H1 (cell line): ENCODE measurements at regions not wholly inside any gene's neighbourhood (a gene's known extent, or its start where the extent isn't known, plus 50 kb on each side); places are given as distances from the start of the nearest gene placed in this dataset.

Experiments
- CTCF ChIA-PET: fragments of 300-600 bp; sonication (Branson Sonifier 250); formaldehyde crosslinking; loops from one replicate; lab custom pipeline; 2021; ENCODE audit not compliant: partially characterized antibody; lab: Charles Lee
- POLR2A ChIA-PET: fragments of 300-600 bp; sonication (Branson Sonifier 250); formaldehyde crosslinking; loops from one replicate; lab custom pipeline; 2021; ENCODE audit warnings: inconsistent platforms; ENCODE audit not compliant: partially characterized antibody; lab: Charles Lee
- DNase-seq, 2 experiments: peaks; one replicate each; pipeline versions ENCODE4 v3.0.0 to v3.0.0-alpha.2; 2010 to 2022; ENCODE audit warnings: low spot score in 2 of 2, low read depth in 1 of 2, mixed read lengths in 1 of 2
- FAIRE-seq: peaks from 2 replicates; lab custom pipeline; 2011; peaks lifted over from hg19 to GRCh38; lab: Jason Lieb, UNC
- H2AFZ ChIP-seq: 2 replicates; pipeline ENCODE4 v1.8.1; 2012; ENCODE audit warnings: low read length, inconsistent platforms
- H2AK5ac ChIP-seq: 2 replicates; pipeline ENCODE4 v1.6.1; 2013; ENCODE audit warnings: low read depth, low read length
- H2BK120ac ChIP-seq: replicated peaks from 2 replicates; pipeline ENCODE3; 2013; ENCODE audit warnings: low read depth, low read length, inconsistent platforms
- H2BK12ac ChIP-seq: 2 replicates; pipeline ENCODE4 v1.6.1; 2013; ENCODE audit warnings: low read depth, low read length
- H2BK15ac ChIP-seq: 2 replicates; pipeline ENCODE4 v1.6.1; 2013; ENCODE audit warnings: low read length
- H2BK20ac ChIP-seq: 2 replicates; pipeline ENCODE4 v1.6.1; 2013; ENCODE audit warnings: low read length
- H2BK5ac ChIP-seq: 2 replicates; pipeline ENCODE4 v1.6.1; 2013; ENCODE audit warnings: low read depth, low read length
- H3K14ac ChIP-seq: 2 replicates; pipeline ENCODE4 v1.6.1; 2013; ENCODE audit warnings: inconsistent platforms; ENCODE audit not compliant: insufficient read length
- H3K18ac ChIP-seq: 2 replicates; pipeline ENCODE4 v1.6.1; 2013; ENCODE audit warnings: low read length; ENCODE audit errors: extremely low read depth
- H3K23ac ChIP-seq: 2 replicates; pipeline ENCODE4 v1.6.1; 2013; ENCODE audit warnings: inconsistent platforms; ENCODE audit not compliant: insufficient read length
- H3K23me2 ChIP-seq: 2 replicates; pipeline ENCODE4 v1.6.1; 2013; ENCODE audit warnings: low read depth, low read length
- H3K27ac ChIP-seq: 2 replicates; pipeline ENCODE4 v1.6.1; 2011; ENCODE audit warnings: low read depth, low read length, inconsistent platforms
- H3K27me3 ChIP-seq, 4 experiments: replicated peaks in 1 of 4; 1 replicate in 1 of 4; 2 replicates in 3 of 4; pipeline versions ENCODE4 v1.6.1 to v1.8.1; 2011 to 2013; ENCODE audit warnings: low read length in 3 of 4, mild to moderate bottlenecking in 3 of 4, inconsistent platforms in 2 of 4, mixed read lengths in 2 of 4, moderate library complexity in 1 of 4; ENCODE audit not compliant: control insufficient read depth in 3 of 4, insufficient read depth in 3 of 4; ENCODE audit errors: extremely low read depth in 1 of 4
- H3K36me3 ChIP-seq, 4 experiments: 2 replicates each; pipeline versions ENCODE4 v1.6.1 to v1.8.1; 2011 to 2013; ENCODE audit warnings: mild to moderate bottlenecking in 4 of 4, low read length in 3 of 4, moderate library complexity in 2 of 4, control low read depth in 1 of 4, inconsistent platforms in 1 of 4; ENCODE audit not compliant: insufficient read depth in 4 of 4, control insufficient read depth in 2 of 4
- H3K4ac ChIP-seq: replicated peaks from 2 replicates; pipeline ENCODE3; 2013; ENCODE audit warnings: low read length, low read depth, mixed read lengths, inconsistent platforms; ENCODE audit not compliant: insufficient read length
- H3K4me1 ChIP-seq, 4 experiments: replicated peaks in 1 of 4; 1 replicate in 1 of 4; 2 replicates in 3 of 4; pipeline versions ENCODE4 v1.6.1 to v1.8.1; 2011 to 2013; ENCODE audit warnings: low read length in 3 of 4, inconsistent platforms in 2 of 4, mixed read lengths in 1 of 4; ENCODE audit not compliant: insufficient read depth in 4 of 4, control insufficient read depth in 3 of 4
- H3K4me2 ChIP-seq, 2 experiments: 2 replicates each; pipeline versions ENCODE4 v1.6.1 to v1.8.1; 2011 to 2013; ENCODE audit warnings: low read depth in 2 of 2, low read length in 2 of 2, control low read depth in 1 of 2, inconsistent platforms in 1 of 2, mild to moderate bottlenecking in 1 of 2; ENCODE audit not compliant: insufficient read depth in 1 of 2
- H3K4me3 ChIP-seq, 4 experiments: fragments of 200-600, 300-600 bp in 1 of 4; sonication (generic), shearing (Covaris generic), sonication (Bioruptor Twin) in 1 of 4; 2 replicates each; pipeline versions ENCODE4 v1.5.1 to v1.8.1; 2011 to 2016; ENCODE audit warnings: low read length in 4 of 4, low read depth in 3 of 4, control low read depth in 2 of 4, inconsistent platforms in 2 of 4, mild to moderate bottlenecking in 2 of 4, mixed read lengths in 1 of 4, moderate library complexity in 1 of 4; ENCODE audit not compliant: insufficient read depth in 2 of 4; ENCODE audit errors: extremely low read depth in 1 of 4
- H3K56ac ChIP-seq: replicated peaks from 2 replicates; pipeline ENCODE3; 2013; ENCODE audit warnings: low read depth, mild to moderate bottlenecking, mixed read lengths, low read length, inconsistent platforms; ENCODE audit not compliant: insufficient read length
- H3K79me1 ChIP-seq: 2 replicates; pipeline ENCODE4 v1.6.1; 2013; ENCODE audit warnings: low read depth, low read length, control low read depth
- H3K79me2 ChIP-seq, 2 experiments: 2 replicates each; pipeline versions ENCODE4 v1.6.1 to v1.8.1; 2012 to 2013; ENCODE audit warnings: low read length in 2 of 2, mild to moderate bottlenecking in 2 of 2, inconsistent platforms in 1 of 2; ENCODE audit not compliant: insufficient read depth in 2 of 2, control insufficient read depth in 1 of 2
- H3K9ac ChIP-seq, 4 experiments: replicated peaks in 1 of 4; 1 replicate in 1 of 4; 2 replicates in 3 of 4; pipeline versions ENCODE4 v1.6.1 to v1.8.1; 2011 to 2013; ENCODE audit warnings: low read depth in 3 of 4, low read length in 3 of 4, control low read depth in 2 of 4, mild to moderate bottlenecking in 2 of 4, moderate library complexity in 2 of 4, inconsistent platforms in 1 of 4; ENCODE audit errors: extremely low read depth in 1 of 4
- H3K9me3 ChIP-seq, 2 experiments: 2 replicates each; pipeline versions ENCODE4 v1.6.1 to v1.8.1; 2012 to 2013; ENCODE audit warnings: mild to moderate bottlenecking in 2 of 2, moderate library complexity in 2 of 2, control low read depth in 1 of 2, inconsistent platforms in 1 of 2, low read depth in 1 of 2, low read length in 1 of 2, mixed read lengths in 1 of 2; ENCODE audit not compliant: insufficient read depth in 2 of 2
- H4K20me1 ChIP-seq, 2 experiments: replicated peaks in 1 of 2; 2 replicates each; pipeline versions ENCODE3 to v1.8.1; 2011 to 2013; ENCODE audit warnings: inconsistent platforms in 2 of 2, low read length in 2 of 2, mild to moderate bottlenecking in 1 of 2; ENCODE audit not compliant: insufficient read depth in 2 of 2, control insufficient read depth in 1 of 2
- H4K5ac ChIP-seq: 2 replicates; pipeline ENCODE4 v1.6.1; 2013; ENCODE audit warnings: low read length, low read depth, mixed read lengths, inconsistent platforms; ENCODE audit not compliant: insufficient read length
- H4K8ac ChIP-seq: 2 replicates; pipeline ENCODE4 v1.8.0; 2013; ENCODE audit warnings: mild to moderate bottlenecking, moderate library complexity, low read length, inconsistent platforms; ENCODE audit not compliant: insufficient read depth; ENCODE audit errors: extremely low read depth
- H4K91ac ChIP-seq: replicated peaks from 2 replicates; pipeline ENCODE3; 2013; ENCODE audit warnings: low read length, mixed read lengths, inconsistent platforms; ENCODE audit not compliant: insufficient read length
- CEBPB ChIP-seq: IDR thresholded peaks from 2 replicates; pipeline ENCODE4 v1.6.1; 2012; ENCODE audit warnings: low read depth, low read length
- EP300 ChIP-seq, 2 experiments: IDR thresholded peaks; 1 replicate in 1 of 2; 2 replicates in 1 of 2; pipeline ENCODE4 v1.6.1; 2011 to 2012; ENCODE audit warnings: low read depth in 2 of 2, low read length in 2 of 2, mild to moderate bottlenecking in 2 of 2, borderline replicate concordance in 1 of 2, inconsistent platforms in 1 of 2, moderate library complexity in 1 of 2
- GTF2F1 ChIP-seq: IDR thresholded peaks from 2 replicates; pipeline ENCODE4 v1.6.1; 2012; ENCODE audit warnings: low read depth, low read length, improper control_type of control experiment, borderline replicate concordance
- HDAC2 ChIP-seq, 2 experiments: fragments of 300-600 bp in 1 of 2; sonication (generic) in 1 of 2; IDR thresholded peaks; 2 replicates each; pipeline ENCODE4 v1.6.1; 2011 to 2012; ENCODE audit warnings: low read depth in 2 of 2, low read length in 2 of 2, mild to moderate bottlenecking in 2 of 2, moderate library complexity in 2 of 2, borderline replicate concordance in 1 of 2, inconsistent platforms in 1 of 2
- KDM4A ChIP-seq: IDR thresholded peaks from one replicate; pipeline ENCODE4 v1.7.1; 2012; ENCODE audit warnings: low read depth, mild to moderate bottlenecking, moderate library complexity, low read length, inconsistent platforms; ENCODE audit not compliant: severe bottlenecking
- KDM5A ChIP-seq: fragments of 200-600 bp; IDR thresholded peaks from 2 replicates; pipeline ENCODE4 v1.7.1; 2012; ENCODE audit warnings: mild to moderate bottlenecking, low read length, inconsistent platforms, mixed read lengths
- MAFK ChIP-seq: IDR thresholded peaks from 2 replicates; pipeline ENCODE4 v1.6.1; 2012; ENCODE audit warnings: low read depth, mild to moderate bottlenecking, improper control_type of control experiment, low read length
- SRF ChIP-seq: IDR thresholded peaks from 2 replicates; pipeline ENCODE4 v1.6.1; 2011; ENCODE audit warnings: mild to moderate bottlenecking, low read depth, low read length, moderate library complexity
- WGBS, 2 experiments: shearing (Covaris generic) in 1 of 2; methylation state at CpG; one replicate each; pipeline versions ENCODE4 v1.1.6 to v1.1.7; 2013 to 2015; ENCODE audit warnings: low lambda C conversion rate in 2 of 2, mixed read lengths in 2 of 2, inconsistent platforms in 1 of 2, low coverage in 1 of 2, missing lambda C conversion rate in 1 of 2; ENCODE audit not compliant: insufficient replicate concordance in 2 of 2, insufficient coverage in 1 of 2, insufficient read length in 1 of 2; ENCODE audit errors: extremely low coverage in 1 of 2, missing lambda C conversion rate in 1 of 2; 5-methylcytosine and 5-hydroxymethylcytosine counted together

DNA sequence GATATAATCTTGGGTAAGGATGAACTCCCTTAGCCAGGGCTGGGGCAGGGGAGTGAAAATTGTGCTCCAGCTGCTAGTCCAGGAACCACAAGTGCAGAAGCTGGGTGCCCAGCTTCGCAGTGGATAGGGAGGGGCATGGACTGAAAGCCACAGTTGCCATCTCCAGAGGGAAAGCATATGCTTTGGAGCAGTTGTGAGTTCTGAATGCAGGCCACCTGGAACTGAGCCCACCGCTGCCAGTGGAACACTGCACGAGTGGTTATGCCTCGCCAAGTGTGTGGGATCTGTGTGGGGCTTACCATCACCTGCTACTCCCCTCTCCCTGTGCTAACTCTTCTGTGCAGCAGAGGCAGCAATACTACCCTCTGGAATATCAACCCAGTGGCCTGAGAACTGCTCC is 158.4 kb upstream of the DPT start:
- no peak overlapping the region for H4K5ac ChIP-seq
- CTCF ChIA-PET = no interaction called here
- no peaks in the 10 kb centered on the region for H3K79me2 ChIP-seq
- H3K27me3 ChIP-seq = no peaks in the 10 kb centered on the region
- WGBS, 2 experiments = 89% methylated on average over 4 of the region's 4 CpGs; no CpG with 5 or more reads in 1 of the 2 experiments
- no peak overlapping the region for H3K4me2 ChIP-seq
- H3K56ac ChIP-seq = no peak overlapping the region
- no peaks in the 10 kb centered on the region for H3K4me1 ChIP-seq
- no peak overlapping the region for H3K9ac ChIP-seq
- no peaks in the 10 kb centered on the region for H3K79me1 ChIP-seq
- DNase-seq (no peak), FAIRE-seq (no peak)
- POLR2A ChIA-PET = no interaction called here
- no peak overlapping the region for H4K8ac ChIP-seq
- no peak overlapping the region for H2BK20ac ChIP-seq
- H3K4me3 ChIP-seq = no peak overlapping the region
- H3K27ac ChIP-seq = no peak overlapping the region
- TF ChIP-seq KDM5A (no peak), GTF2F1 (no peak), KDM4A (no peak), HDAC2 (IDR thresholded peaks at IDR 0.05; ENCODE audit: borderline replicate concordance in 1 of 2, low read depth in 2 of 2, low read length in 2 of 2) (no peak), EP300 (IDR thresholded peaks at IDR 0.05; ENCODE audit: borderline replicate concordance in 1 of 2, low read depth in 2 of 2, low read length in 2 of 2) (no peak), MAFK (no peak), CEBPB (no peak), SRF (no peak)
- H3K9me3 ChIP-seq = no peaks in the 10 kb centered on the region
- no peak overlapping the region for H2AK5ac ChIP-seq
- no peak overlapping the region for H2BK15ac ChIP-seq
- no peaks in the 10 kb centered on the region for H3K23me2 ChIP-seq
- no peaks in the 10 kb centered on the region for H4K20me1 ChIP-seq
- H3K4ac ChIP-seq = no peak overlapping the region
- no peak overlapping the region for H4K91ac ChIP-seq
- H2BK12ac ChIP-seq = no peak overlapping the region
- no peak overlapping the region for H3K14ac ChIP-seq
- H2BK120ac ChIP-seq = no peak overlapping the region
- no peaks in the 10 kb centered on the region for H3K36me3 ChIP-seq
- no peak overlapping the region for H2BK5ac ChIP-seq
- H3K18ac ChIP-seq = no peak overlapping the region
- H2AFZ ChIP-seq = no peak overlapping the region
- no peak overlapping the region for H3K23ac ChIP-seq
